Lower leg skin (tissue), 4 donors: ENCODE measurements at regions not wholly inside any gene's neighbourhood (a gene's known extent, or its start where the extent isn't known, plus 50 kb on each side); places are given as distances from the start of the nearest gene placed in this dataset.

Experiments
- DNase-seq, 2 donors: peaks; one replicate each; pipeline ENCODE4 v3.0.0-alpha.2; 2019; ENCODE audit warnings: low spot score in 2 of 2
- H3K4me3 ChIP-seq: fragments of 200-600 bp; sonication (generic); 2 replicates; pipeline ENCODE4 v1.5.1; 2017; ENCODE audit warnings: mild to moderate bottlenecking, low read depth; ENCODE audit not compliant: poor library complexity, severe bottlenecking
- POLR2A ChIP-seq, 2 donors: fragments of 450-650 bp; IDR thresholded peaks; one replicate each; pipeline ENCODE4 v1.6.1; 2016 to 2017; ENCODE audit warnings: antibody characterized with exemption in 2 of 2, mild to moderate bottlenecking in 1 of 2, moderate library complexity in 1 of 2
- WGBS, 2 donors: methylation state at CpG; one replicate each; pipeline ENCODE4 v1.1.5; 2018; 5-methylcytosine and 5-hydroxymethylcytosine counted together
- intact Hi-C: fragments of 100-400 bp; cut with DNase I; formaldehyde crosslinking; loops from one replicate; pipeline ENCODE4 v1.15.0; 2023; ENCODE audit warnings: low total_unique reads
- TF ChIP-seq, protein P1 (sequence below), 3 donors: fragments of 450-650 bp; IDR thresholded peaks; one replicate each; pipeline ENCODE4 v1.5.1; 2016; ENCODE audit warnings: antibody characterized with exemption in 3 of 3, mild to moderate bottlenecking in 3 of 3, moderate library complexity in 2 of 3

DNA sequence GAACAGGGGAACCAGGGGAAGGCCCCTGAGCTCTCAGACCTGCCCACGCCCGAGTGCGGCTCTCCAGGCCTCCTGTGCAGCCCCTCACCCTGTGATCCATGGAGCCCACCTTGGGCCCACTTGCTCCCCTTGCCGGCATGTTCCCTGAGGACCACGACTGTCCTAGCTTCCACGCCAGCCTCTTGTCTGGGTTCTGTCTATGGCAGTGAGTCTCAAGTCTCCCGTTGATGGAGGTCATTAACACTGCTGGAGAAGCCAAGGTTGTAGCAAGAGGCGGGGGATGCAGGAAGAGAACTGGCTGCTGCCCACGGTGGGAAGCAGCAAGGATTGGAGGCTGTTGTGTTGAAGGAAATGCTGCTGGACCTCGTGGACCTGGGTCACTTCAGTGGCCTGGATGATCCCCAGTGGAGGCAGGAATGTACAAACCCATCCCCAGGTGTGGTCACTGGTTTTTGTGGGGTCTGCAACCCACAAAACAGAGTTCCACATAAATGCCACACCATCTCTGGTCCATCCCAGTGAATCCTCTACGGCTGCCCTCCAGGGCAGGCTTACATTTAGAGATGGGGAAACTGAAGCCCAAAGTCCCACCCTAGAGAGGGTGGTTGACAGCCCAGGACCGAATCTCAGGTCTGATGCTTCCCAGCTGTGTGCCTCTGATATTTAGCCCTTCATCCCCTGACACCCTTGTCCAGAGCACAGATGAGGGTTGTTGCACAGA is 150.3 kb downstream of the NDUFA10 start:
- TF ChIP-seq, protein P1, sequence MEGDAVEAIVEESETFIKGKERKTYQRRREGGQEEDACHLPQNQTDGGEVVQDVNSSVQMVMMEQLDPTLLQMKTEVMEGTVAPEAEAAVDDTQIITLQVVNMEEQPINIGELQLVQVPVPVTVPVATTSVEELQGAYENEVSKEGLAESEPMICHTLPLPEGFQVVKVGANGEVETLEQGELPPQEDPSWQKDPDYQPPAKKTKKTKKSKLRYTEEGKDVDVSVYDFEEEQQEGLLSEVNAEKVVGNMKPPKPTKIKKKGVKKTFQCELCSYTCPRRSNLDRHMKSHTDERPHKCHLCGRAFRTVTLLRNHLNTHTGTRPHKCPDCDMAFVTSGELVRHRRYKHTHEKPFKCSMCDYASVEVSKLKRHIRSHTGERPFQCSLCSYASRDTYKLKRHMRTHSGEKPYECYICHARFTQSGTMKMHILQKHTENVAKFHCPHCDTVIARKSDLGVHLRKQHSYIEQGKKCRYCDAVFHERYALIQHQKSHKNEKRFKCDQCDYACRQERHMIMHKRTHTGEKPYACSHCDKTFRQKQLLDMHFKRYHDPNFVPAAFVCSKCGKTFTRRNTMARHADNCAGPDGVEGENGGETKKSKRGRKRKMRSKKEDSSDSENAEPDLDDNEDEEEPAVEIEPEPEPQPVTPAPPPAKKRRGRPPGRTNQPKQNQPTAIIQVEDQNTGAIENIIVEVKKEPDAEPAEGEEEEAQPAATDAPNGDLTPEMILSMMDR (IDR thresholded peaks at IDR 0.05), result no peak
- no peak for TF ChIP-seq POLR2A (IDR thresholded peaks at IDR 0.05)
- DNase-seq, result peak in 1 of 2 donors; percentile 42
- intact Hi-C loops, result no loop called here
- WGBS, 2 donors, result 88 to 90% methylated on average over 12 of the region's 12 CpGs
- no peak overlapping the region for H3K4me3 ChIP-seq

DNA sequence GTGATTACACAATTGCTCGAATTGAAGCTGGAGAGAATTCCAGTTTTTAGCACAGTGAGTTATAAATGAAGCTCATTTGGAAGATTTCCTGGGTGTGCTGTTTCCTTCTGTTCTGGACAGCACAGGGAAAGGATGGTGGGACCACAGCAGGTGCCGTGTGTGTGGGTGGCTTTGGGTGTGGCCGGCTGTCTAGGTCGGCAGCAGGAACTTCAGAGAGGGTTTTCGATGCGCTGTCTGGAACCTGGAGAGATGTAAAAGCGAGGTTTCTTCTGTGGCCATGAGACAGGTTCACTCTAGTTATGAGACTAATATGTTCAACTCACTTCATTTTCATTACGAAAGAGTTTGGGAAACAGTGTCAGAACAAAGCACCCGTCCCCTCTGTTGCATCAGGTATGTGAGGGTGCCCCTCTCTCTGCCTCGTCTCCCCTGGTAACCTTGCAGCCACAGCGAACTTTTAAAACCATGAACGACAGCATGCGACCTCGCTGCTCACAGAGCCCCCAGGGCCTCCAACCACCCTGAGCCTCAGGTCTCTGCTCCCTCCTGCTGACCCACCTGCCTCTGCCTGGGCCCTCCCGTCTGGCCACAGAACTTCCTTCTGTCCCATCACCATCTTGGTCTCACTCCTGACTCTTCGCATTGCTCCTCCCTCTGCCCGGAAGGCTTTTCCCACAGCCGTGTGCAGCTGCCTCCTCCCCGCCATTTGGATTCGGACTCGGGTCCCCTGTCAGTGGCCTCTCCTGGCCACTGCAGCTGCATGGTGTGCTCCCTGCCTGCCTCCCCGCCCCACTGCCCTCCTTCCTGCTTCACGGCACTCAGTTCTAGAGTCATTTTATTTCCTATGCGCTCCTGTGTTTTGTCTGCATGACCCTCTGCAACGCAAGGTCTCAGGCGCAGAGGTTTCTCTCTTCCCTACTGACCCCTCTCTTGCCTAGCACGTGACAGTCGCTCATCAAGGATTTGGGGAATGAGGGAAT is 151.2 kb downstream of the NDUFA10 start:
- peak in 1 of 2 donors; percentile 59 for DNase-seq
- intact Hi-C loops, result no loop called here
- WGBS, 2 donors, result 75 to 79% methylated on average over 28 of the region's 28 CpGs
- H3K4me3 ChIP-seq, result no peak overlapping the region
- no peak for TF ChIP-seq POLR2A (IDR thresholded peaks at IDR 0.05)
- TF ChIP-seq, protein P1 (IDR thresholded peaks at IDR 0.05), result no peak

DNA sequence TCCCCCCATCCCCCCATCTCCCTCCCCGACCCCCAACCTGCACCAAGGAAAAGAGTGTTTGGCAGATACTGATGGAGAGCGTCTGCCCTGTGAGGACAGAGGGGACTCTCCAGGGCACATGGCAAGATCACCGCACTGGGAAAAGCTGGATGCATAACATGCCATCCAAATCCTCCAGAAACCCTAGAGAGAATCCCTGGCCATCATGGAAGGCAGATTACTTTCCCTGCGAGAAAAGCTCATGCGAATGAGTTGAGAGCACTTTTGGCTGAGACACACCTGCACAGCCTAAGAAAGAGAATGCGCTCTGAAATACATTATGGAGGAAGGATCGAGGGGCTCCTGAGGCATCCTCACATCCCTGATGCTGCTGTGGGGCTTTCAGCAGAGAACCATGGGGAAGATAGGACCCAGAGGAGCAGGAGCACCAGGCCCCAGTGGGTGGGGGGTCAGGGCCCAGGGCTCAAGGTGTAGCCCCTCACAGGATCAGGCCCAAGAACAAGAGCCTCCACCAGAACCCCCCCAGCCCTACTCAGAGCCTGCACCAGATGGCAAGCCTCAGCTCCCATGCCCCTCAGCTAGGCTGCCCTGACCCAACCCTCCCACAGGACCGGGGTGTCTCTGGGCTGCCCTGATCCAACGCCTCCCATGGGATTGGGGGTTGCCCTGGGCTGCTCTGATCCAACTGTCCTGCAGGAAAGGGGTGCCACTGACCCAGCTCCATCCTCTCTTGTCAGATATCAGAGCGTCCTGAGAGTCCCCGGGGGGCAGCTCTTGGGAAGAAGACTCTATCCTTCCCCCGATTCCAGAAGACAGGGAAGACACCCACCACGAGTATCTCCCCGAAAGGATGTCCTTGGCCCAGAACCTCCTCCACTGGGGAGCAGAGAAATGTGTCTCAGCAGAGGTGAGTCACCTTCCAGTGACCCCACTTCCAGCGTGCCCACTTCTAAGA is 153.4 kb downstream of the NDUFA10 start:
- 82 to 83% methylated on average over 14 to 15 of the region's 15 CpGs for whole genome bisulfite sequencing, 2 donors
- intact Hi-C loops, result no loop called here

DNA sequence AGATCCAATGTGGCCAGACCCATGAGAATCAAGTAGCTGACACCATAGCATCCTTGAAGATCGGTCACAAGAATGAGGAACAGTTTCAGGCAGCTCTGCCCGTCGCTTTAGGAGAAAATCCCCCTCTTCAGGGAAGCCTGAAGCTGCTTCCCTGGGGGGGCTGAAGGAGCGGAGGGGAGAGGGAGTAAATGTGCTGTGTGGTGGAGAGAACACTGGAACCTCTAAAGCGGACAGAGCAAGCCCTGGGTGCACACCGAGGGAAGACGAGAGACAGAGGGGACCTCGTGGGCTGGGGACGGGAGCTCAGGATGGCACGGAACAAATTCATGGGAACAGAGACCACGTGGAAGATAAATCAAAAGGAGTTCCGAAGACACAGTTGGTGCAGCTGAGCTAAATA is 154.3 kb downstream of the NDUFA10 start:
- WGBS, 2 donors, result 81 to 84% methylated on average over 12 of the region's 12 CpGs
- DNase-seq, result peak in 1 of 2 donors; percentile 49

More for the DNA sequence above, 153.4 kb downstream of the NDUFA10 start:
- TF ChIP-seq POLR2A (IDR thresholded peaks at IDR 0.05), result no peak
- TF ChIP-seq, protein P1 (IDR thresholded peaks at IDR 0.05), result no peak
- DNase-seq, result peak; percentile 5 to 73
- H3K4me3 ChIP-seq, result no peak overlapping the region

More for the DNA sequence above, 154.3 kb downstream of the NDUFA10 start:
- no peak overlapping the region for H3K4me3 ChIP-seq
- intact Hi-C loops, result no loop called here
- TF ChIP-seq POLR2A (IDR thresholded peaks at IDR 0.05), result no peak
- TF ChIP-seq, protein P1 (IDR thresholded peaks at IDR 0.05), result no peak
